Skeletal muscle tissue (tissue), 3 donors: ENCODE measurements at regions not wholly inside any gene's neighbourhood (a gene's known extent, or its start where the extent isn't known, plus 50 kb on each side); places are given as distances from the start of the nearest gene placed in this dataset.

ENCODE experiments used
- H3K27ac ChIP-seq: one replicate; pipeline ENCODE4 v1.7.0; 2013; ENCODE audit warnings: mild to moderate bottlenecking, low read depth, low read length, inconsistent platforms
- H3K27me3 ChIP-seq, 3 donors: one replicate each; pipeline ENCODE4 v1.7.0; 2013; ENCODE audit warnings: low read length in 3 of 3; ENCODE audit not compliant: control insufficient read depth in 3 of 3, insufficient read depth in 3 of 3
- H3K36me3 ChIP-seq, 3 donors: one replicate each; pipeline ENCODE4 v1.7.0; 2013; ENCODE audit warnings: low read length in 3 of 3; ENCODE audit not compliant: control insufficient read depth in 3 of 3, insufficient read depth in 3 of 3
- H3K4me1 ChIP-seq, 3 donors: one replicate each; pipeline ENCODE4 v1.7.0; 2013; ENCODE audit warnings: low read length in 3 of 3, mild to moderate bottlenecking in 3 of 3; ENCODE audit not compliant: control insufficient read depth in 3 of 3, insufficient read depth in 3 of 3
- H3K4me3 ChIP-seq, 3 donors: one replicate each; pipeline ENCODE4 v1.7.0; 2013; ENCODE audit warnings: low read length in 3 of 3
- H3K9ac ChIP-seq, 3 donors: one replicate each; pipeline ENCODE4 v1.7.0; 2013; ENCODE audit warnings: low read length in 3 of 3, mild to moderate bottlenecking in 3 of 3, moderate library complexity in 2 of 3, low read depth in 1 of 3
- H3K9me3 ChIP-seq, 3 donors: one replicate each; pipeline ENCODE4 v1.7.0; 2013; ENCODE audit warnings: low read length in 3 of 3; ENCODE audit not compliant: control insufficient read depth in 3 of 3
- donor health status: Osteomylitis.

- Histone ChIP-seq H3K4me1 (no peaks in the 10 kb centered on the region), H3K9me3 (no peaks in the 10 kb centered on the region), H3K9ac (no peak overlapping the region), H3K4me3 (no peak overlapping the region), H3K27me3 (peaks cover 2 to 8% (median 3%) of the 10 kb centered on the region in 3 donors), H3K36me3 (no peaks in the 10 kb centered on the region), H3K27ac (no peak overlapping the region)
These were observed 169.4 kb downstream of the FOXL1 start for GRCh38 chr16:86747761-86748160.

- peaks cover 2 to 11% (median 3%) of the 10 kb centered on the region in 3 donors for H3K27me3 ChIP-seq
- H3K36me3 ChIP-seq, result no peaks in the 10 kb centered on the region
- H3K27ac ChIP-seq, result no peak overlapping the region
- H3K9ac ChIP-seq, result no peak overlapping the region
- no peaks in the 10 kb centered on the region for H3K4me1 ChIP-seq
- H3K4me3 ChIP-seq, result no peak overlapping the region
- no peaks in the 10 kb centered on the region for H3K9me3 ChIP-seq
These were observed 170.3 kb downstream of the FOXL1 start for GRCh38 chr16:86748652-86749051.

GRCh38 chr16:86751076-86752030, 173.0 kb downstream of the FOXL1 start:
- H3K4me1 ChIP-seq, result no peaks in the 10 kb centered on the region
- peaks cover 2 to 14% (median 11%) of the 10 kb centered on the region in 3 donors for H3K27me3 ChIP-seq
- no peak overlapping the region for H3K27ac ChIP-seq
- H3K9ac ChIP-seq, result no peak overlapping the region
- H3K36me3 ChIP-seq, result no peaks in the 10 kb centered on the region
- no peak overlapping the region for H3K4me3 ChIP-seq
- no peaks in the 10 kb centered on the region for H3K9me3 ChIP-seq

DNA sequence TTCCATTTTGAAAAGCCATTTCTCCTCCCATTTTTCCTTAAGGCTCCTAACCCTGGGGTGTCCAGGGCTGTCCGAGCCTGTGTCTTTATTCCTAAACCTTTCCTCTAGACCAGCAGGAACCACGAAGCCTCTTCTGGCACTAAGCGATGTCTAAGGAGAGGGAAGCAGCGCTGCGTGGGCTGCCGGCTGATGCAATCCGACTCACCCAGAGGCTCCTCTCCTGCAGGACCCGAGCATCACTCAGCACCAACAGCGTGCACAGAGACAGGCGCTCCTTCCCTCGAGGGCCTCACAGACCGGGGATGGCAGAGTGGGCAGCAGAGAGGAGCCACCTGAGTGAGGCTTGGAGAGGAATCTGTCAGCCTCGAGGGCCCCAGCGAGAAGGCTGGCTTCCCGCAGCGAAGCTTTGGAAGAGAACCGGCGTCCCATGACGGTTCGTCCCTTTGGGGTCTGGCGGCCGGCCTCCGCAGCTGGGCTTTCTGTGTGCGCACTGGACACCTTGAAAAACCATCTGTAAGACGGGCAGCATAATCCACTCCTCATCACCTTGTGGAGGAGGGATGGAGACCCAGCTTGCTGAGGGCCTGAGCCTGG, 174.3 kb downstream of the FOXL1 start:
- H3K4me1 ChIP-seq, result no peaks in the 10 kb centered on the region
- no peaks in the 10 kb centered on the region for H3K9me3 ChIP-seq
- H3K4me3 ChIP-seq, result no peak overlapping the region
- H3K27me3 ChIP-seq, result peaks cover 10 to 23% (median 18%) of the 10 kb centered on the region in 3 donors
- no peak overlapping the region for H3K9ac ChIP-seq
- H3K27ac ChIP-seq, result no peak overlapping the region
- no peaks in the 10 kb centered on the region for H3K36me3 ChIP-seq

GRCh38 chr16:86753399-86753798, 175.1 kb downstream of the FOXL1 start:
- H3K4me3 ChIP-seq, result no peak overlapping the region
- no peaks in the 10 kb centered on the region for H3K9me3 ChIP-seq
- no peaks in the 10 kb centered on the region for H3K4me1 ChIP-seq
- H3K27ac ChIP-seq, result no peak overlapping the region
- H3K9ac ChIP-seq, result no peak overlapping the region
- H3K27me3 ChIP-seq, result peaks cover 14 to 28% (median 15%) of the 10 kb centered on the region in 3 donors
- no peaks in the 10 kb centered on the region for H3K36me3 ChIP-seq

- Histone ChIP-seq H3K27me3 (peaks cover 22 to 41% (median 27%) of the 10 kb centered on the region in 3 donors), H3K27ac (no peak overlapping the region), H3K4me1 (no peaks in the 10 kb centered on the region), H3K36me3 (no peaks in the 10 kb centered on the region), H3K4me3 (no peak overlapping the region), H3K9me3 (no peaks in the 10 kb centered on the region), H3K9ac (no peak overlapping the region)
These were observed 177.2 kb downstream of the FOXL1 start for GRCh38 chr16:86755571-86756006.

DNA sequence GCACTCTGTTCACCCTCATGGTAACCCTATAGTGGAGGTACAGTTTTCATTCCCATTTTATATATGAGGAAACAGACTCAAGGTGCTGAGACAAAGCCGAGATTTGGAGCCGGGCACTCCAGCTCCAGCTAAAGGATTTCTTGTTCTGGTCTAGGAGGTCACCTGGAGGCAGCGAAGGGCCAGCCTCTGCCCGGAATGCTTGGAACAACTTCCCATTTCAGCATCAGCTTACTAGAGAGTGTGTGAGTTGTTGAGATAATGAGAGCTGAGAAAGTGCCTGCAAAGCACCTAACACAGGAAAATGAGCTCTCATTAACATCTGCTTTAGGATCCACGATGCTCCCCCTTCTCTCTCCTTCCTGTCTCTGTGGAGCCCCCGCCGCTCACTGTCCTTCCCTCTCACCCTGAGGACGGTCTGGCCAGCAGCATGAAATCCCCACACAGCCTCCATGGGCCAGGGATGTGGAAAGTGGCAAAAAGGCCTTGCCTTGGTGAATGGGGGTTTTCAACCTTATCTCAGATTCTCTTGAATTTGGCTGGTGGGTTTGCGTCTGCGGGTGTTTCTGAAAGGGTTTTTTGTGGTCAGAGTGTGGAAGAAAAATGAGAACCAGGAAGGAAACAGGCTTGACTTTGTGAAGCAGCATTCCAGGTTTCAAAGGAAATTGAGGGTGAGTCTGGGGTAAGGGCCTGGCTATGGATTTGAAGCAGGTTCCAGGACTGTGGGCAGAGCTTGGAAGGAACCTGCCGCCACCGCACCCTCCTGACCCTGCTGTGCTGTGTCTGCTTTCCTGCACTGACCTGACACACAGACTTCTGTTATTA, 178.7 kb downstream of the FOXL1 start:
- Histone ChIP-seq H3K27me3 (peaks cover 36 to 54% (median 37%) of the 10 kb centered on the region in 3 donors), H3K9me3 (no peaks in the 10 kb centered on the region), H3K27ac (no peak overlapping the region), H3K4me1 (peaks cover 0 to 3% (median 2%) of the 10 kb centered on the region in 3 donors), H3K4me3 (no peak overlapping the region), H3K9ac (no peak overlapping the region), H3K36me3 (no peaks in the 10 kb centered on the region)

GRCh38 chr16:86757704-86758040, 179.3 kb downstream of the FOXL1 start:
- no peaks in the 10 kb centered on the region for H3K36me3 ChIP-seq
- H3K27me3 ChIP-seq, result peaks cover 41 to 59% (median 42%) of the 10 kb centered on the region in 3 donors
- H3K9ac ChIP-seq, result no peak overlapping the region
- H3K4me1 ChIP-seq, result peaks cover 0 to 3% (median 2%) of the 10 kb centered on the region in 3 donors
- no peak overlapping the region for H3K27ac ChIP-seq
- H3K4me3 ChIP-seq, result no peak overlapping the region
- H3K9me3 ChIP-seq, result no peaks in the 10 kb centered on the region

DNA sequence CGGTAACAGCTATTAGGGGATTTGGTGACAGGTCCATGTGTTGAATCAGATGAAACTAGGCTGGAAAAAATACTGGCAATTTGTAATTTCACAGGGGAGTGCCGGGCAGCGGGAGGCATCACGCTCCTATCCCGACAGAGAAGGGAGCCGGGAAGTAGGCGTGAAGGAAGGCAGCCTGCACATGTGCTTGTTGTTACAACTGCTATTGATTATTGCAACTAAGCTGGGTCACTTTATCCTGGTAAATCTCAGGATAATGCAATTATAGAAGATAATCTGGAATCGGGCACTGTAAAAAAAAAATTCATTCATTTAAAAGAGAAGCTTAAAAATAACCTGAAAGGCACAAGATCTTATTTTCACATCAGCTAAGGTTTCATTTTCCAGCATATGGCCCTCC, 180.6 kb downstream of the FOXL1 start:
- Histone ChIP-seq H3K27me3 (peaks cover 40 to 67% (median 50%) of the 10 kb centered on the region in 3 donors), H3K4me3 (no peak overlapping the region), H3K27ac (no peak overlapping the region), H3K4me1 (peaks cover 0 to 3% (median 2%) of the 10 kb centered on the region in 3 donors), H3K36me3 (no peaks in the 10 kb centered on the region), H3K9ac (no peak overlapping the region), H3K9me3 (no peaks in the 10 kb centered on the region)
